SU-DHL-6 (cell line): ENCODE measurements at regions not wholly inside any gene's neighbourhood (a gene's known extent, or its start where the extent isn't known, plus 50 kb on each side); places are given as distances from the start of the nearest gene placed in this dataset.

ENCODE experiments used
- H2AFZ ChIP-seq: fragments of 200-600 bp; sonication (generic); 2 replicates; pipeline ENCODE4 v1.6.1; 2014; ENCODE audit warnings: low read depth, mild to moderate bottlenecking, moderate library complexity, mixed read lengths, antibody characterized with exemption, low read length; ENCODE audit not compliant: severe bottlenecking
- H3F3A ChIP-seq: fragments of 200-600 bp; shearing (Covaris generic); 2 replicates; pipeline ENCODE4 v1.6.0; 2016; ENCODE audit warnings: antibody characterized with exemption, mild to moderate bottlenecking; ENCODE audit not compliant: insufficient read depth
- H3K27ac ChIP-seq: fragments of 200-600 bp; sonication (generic); 2 replicates; pipeline ENCODE4 v1.5.1; 2016; ENCODE audit warnings: low read depth, mild to moderate bottlenecking, low read length, moderate library complexity, mixed read lengths
- H3K27me3 ChIP-seq: fragments of 200-600 bp; sonication (generic), shearing (Covaris generic); 2 replicates; pipeline ENCODE4 v1.6.0; 2014; ENCODE audit warnings: mild to moderate bottlenecking, low read length
- H3K36me3 ChIP-seq: fragments of 200-600 bp; sonication (generic); 2 replicates; pipeline ENCODE4 v1.6.1; 2014; ENCODE audit warnings: mild to moderate bottlenecking, low read length, mixed read lengths
- H3K4me2 ChIP-seq: fragments of 300-600, 200-600 bp; shearing (Covaris generic), sonication (generic); 2 replicates; pipeline ENCODE4 v1.6.0; 2014; ENCODE audit warnings: low read length, low read depth, mild to moderate bottlenecking; ENCODE audit not compliant: poor library complexity, severe bottlenecking
- H3K4me3 ChIP-seq: fragments of 200-600 bp; sonication (generic); 2 replicates; pipeline ENCODE4 v1.5.1; 2014; ENCODE audit warnings: antibody characterized with exemption, low read length, mild to moderate bottlenecking, mixed read lengths; ENCODE audit not compliant: insufficient read depth, poor library complexity, severe bottlenecking
- H3K79me2 ChIP-seq: fragments of 200-600 bp; sonication (generic); 2 replicates; pipeline ENCODE4 v1.6.1; 2014; ENCODE audit warnings: mild to moderate bottlenecking, low read length, moderate library complexity; ENCODE audit not compliant: insufficient read depth
- H3K9ac ChIP-seq: fragments of 200-600 bp; sonication (generic); 2 replicates; pipeline ENCODE4 v1.7.0; 2014; ENCODE audit warnings: mild to moderate bottlenecking, low read length
- H3K9me2 ChIP-seq: fragments of 200-600 bp; sonication (generic); replicated peaks from 2 replicates; pipeline ENCODE4 v1.6.1; 2014; ENCODE audit warnings: low read length; ENCODE audit not compliant: insufficient read depth
- H3K9me3 ChIP-seq: fragments of 200-600 bp; sonication (generic); 2 replicates; pipeline ENCODE4 v1.6.1; 2014; ENCODE audit warnings: low read length, mixed read lengths; ENCODE audit not compliant: insufficient read depth
- H4K20me1 ChIP-seq: fragments of 200-600 bp; sonication (generic); 2 replicates; pipeline ENCODE4 v1.6.1; 2014; ENCODE audit warnings: low read depth, mild to moderate bottlenecking, antibody characterized with exemption, low read length, moderate library complexity, mixed read lengths
- CTCF ChIP-seq: fragments of 200-600 bp; sonication (generic); IDR thresholded peaks from one replicate; pipeline ENCODE4 v1.5.1; 2017; ENCODE audit warnings: antibody characterized with exemption, mild to moderate bottlenecking, low read length, moderate library complexity; ENCODE audit not compliant: insufficient read depth, poor library complexity, severe bottlenecking
- EZH2phosphoT487 ChIP-seq: fragments of 200-600 bp; sonication (generic), shearing (Covaris generic); conservative IDR thresholded peaks from 2 replicates; pipeline ENCODE4 v1.6.1; 2018; ENCODE audit warnings: mild to moderate bottlenecking, antibody characterized with exemption, low read length, moderate library complexity, mixed read lengths

- H3K27ac ChIP-seq = no peak overlapping the region
- no peaks in the 10 kb centered on the region for H3K27me3 ChIP-seq
- no peaks in the 10 kb centered on the region for H3K9me3 ChIP-seq
- no peak for TF ChIP-seq CTCF
- H3K4me3 ChIP-seq = no peak overlapping the region
- H3K4me2 ChIP-seq = no peak overlapping the region
- H3K9me2 ChIP-seq = no peaks in the 10 kb centered on the region
- H3K9ac ChIP-seq = no peak overlapping the region
- no peaks in the 10 kb centered on the region for H3F3A ChIP-seq
- no peaks in the 10 kb centered on the region for H3K36me3 ChIP-seq
- H3K79me2 ChIP-seq = no peaks in the 10 kb centered on the region
- no peak overlapping the region for H2AFZ ChIP-seq
- H4K20me1 ChIP-seq = no peaks in the 10 kb centered on the region
Observed at GRCh38 chrX:45353456-45353855, 152.8 kb upstream of the DIPK2B start.

GRCh38 chrX:45352611-45353010, 151.9 kb upstream of the DIPK2B start:
- no peak overlapping the region for H3K4me2 ChIP-seq
- no peaks in the 10 kb centered on the region for H3K9me3 ChIP-seq
- no peaks in the 10 kb centered on the region for H3K79me2 ChIP-seq
- H4K20me1 ChIP-seq = no peaks in the 10 kb centered on the region
- no peak overlapping the region for H3K4me3 ChIP-seq
- H3F3A ChIP-seq = no peaks in the 10 kb centered on the region
- H2AFZ ChIP-seq = no peak overlapping the region
- H3K9ac ChIP-seq = no peak overlapping the region
- no peaks in the 10 kb centered on the region for H3K9me2 ChIP-seq
- no peak overlapping the region for H3K27ac ChIP-seq
- H3K36me3 ChIP-seq = no peaks in the 10 kb centered on the region
- H3K27me3 ChIP-seq = no peaks in the 10 kb centered on the region
- TF ChIP-seq EZH2phosphoT487 = no peak
- no peak for TF ChIP-seq CTCF

- no peak for TF ChIP-seq EZH2phosphoT487
- no peak for TF ChIP-seq CTCF
- H3K9me2 ChIP-seq = no peaks in the 10 kb centered on the region
- no peaks in the 10 kb centered on the region for H3F3A ChIP-seq
- H3K36me3 ChIP-seq = no peaks in the 10 kb centered on the region
- no peak overlapping the region for H3K4me2 ChIP-seq
- H3K9me3 ChIP-seq = no peaks in the 10 kb centered on the region
- no peaks in the 10 kb centered on the region for H3K79me2 ChIP-seq
- H2AFZ ChIP-seq = no peak overlapping the region
- H3K9ac ChIP-seq = no peak overlapping the region
- no peak overlapping the region for H3K27ac ChIP-seq
- no peaks in the 10 kb centered on the region for H3K27me3 ChIP-seq
- H3K4me3 ChIP-seq = no peak overlapping the region
- H4K20me1 ChIP-seq = no peaks in the 10 kb centered on the region
Observed at GRCh38 chrX:45351478-45351877, 150.8 kb upstream of the DIPK2B start.

GRCh38 chrX:45348296-45348695, 147.6 kb upstream of the DIPK2B start:
- Histone ChIP-seq H2AFZ (no peak overlapping the region), H3K4me3 (no peak overlapping the region), H3K4me2 (no peak overlapping the region), H4K20me1 (no peaks in the 10 kb centered on the region), H3K9me3 (no peaks in the 10 kb centered on the region), H3K27me3 (no peaks in the 10 kb centered on the region), H3K9ac (no peak overlapping the region), H3K36me3 (no peaks in the 10 kb centered on the region), H3K27ac (no peak overlapping the region), H3K79me2 (no peaks in the 10 kb centered on the region), H3K9me2 (no peaks in the 10 kb centered on the region), H3F3A (no peaks in the 10 kb centered on the region)
- no peak for TF ChIP-seq CTCF
